Neural progenitor cell (in vitro differentiated cells): ENCODE measurements at regions not wholly inside any gene's neighbourhood (a gene's known extent, or its start where the extent isn't known, plus 50 kb on each side); places are given as distances from the start of the nearest gene placed in this dataset.

Experiments
- EZH2 ChIP-seq: fragments of 200-600 bp; sonication (generic); IDR thresholded peaks from 2 replicates; pipeline ENCODE4 v1.6.1; 2017; ENCODE audit warnings: antibody characterized with exemption, mild to moderate bottlenecking, moderate library complexity
- TF ChIP-seq, protein P1 (sequence below): fragments of 200-600 bp; sonication (generic); IDR thresholded peaks from 2 replicates; pipeline ENCODE4 v1.5.1; 2017; ENCODE audit warnings: antibody characterized with exemption, mild to moderate bottlenecking

DNA sequence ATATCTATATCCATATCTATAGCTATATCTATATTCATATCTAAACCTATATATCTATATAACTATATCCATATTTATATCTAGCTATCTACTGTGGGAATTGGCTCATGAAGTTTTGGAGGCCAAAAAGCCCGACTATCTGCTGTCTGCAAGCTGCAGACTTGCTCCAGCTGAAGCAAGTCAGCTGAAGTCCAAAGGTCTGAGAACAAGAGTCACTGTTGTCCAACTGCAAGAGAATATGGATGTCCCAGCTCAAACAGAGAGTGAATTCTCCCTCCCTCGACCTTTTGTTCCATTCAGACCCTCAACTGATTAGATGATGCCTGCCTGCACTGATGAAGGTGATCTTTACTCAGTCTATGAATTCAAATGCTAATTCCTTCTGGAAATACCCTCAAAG lies 63.3 kb upstream of the VCX start:
- TF ChIP-seq, protein P1, sequence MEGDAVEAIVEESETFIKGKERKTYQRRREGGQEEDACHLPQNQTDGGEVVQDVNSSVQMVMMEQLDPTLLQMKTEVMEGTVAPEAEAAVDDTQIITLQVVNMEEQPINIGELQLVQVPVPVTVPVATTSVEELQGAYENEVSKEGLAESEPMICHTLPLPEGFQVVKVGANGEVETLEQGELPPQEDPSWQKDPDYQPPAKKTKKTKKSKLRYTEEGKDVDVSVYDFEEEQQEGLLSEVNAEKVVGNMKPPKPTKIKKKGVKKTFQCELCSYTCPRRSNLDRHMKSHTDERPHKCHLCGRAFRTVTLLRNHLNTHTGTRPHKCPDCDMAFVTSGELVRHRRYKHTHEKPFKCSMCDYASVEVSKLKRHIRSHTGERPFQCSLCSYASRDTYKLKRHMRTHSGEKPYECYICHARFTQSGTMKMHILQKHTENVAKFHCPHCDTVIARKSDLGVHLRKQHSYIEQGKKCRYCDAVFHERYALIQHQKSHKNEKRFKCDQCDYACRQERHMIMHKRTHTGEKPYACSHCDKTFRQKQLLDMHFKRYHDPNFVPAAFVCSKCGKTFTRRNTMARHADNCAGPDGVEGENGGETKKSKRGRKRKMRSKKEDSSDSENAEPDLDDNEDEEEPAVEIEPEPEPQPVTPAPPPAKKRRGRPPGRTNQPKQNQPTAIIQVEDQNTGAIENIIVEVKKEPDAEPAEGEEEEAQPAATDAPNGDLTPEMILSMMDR: no peak
- TF ChIP-seq EZH2: no peak
